CD4-positive, alpha-beta T cell treated with Interferon gamma for 1 hour (primary cell): ENCODE measurements at regions not wholly inside any gene's neighbourhood (a gene's known extent, or its start where the extent isn't known, plus 50 kb on each side); places are given as distances from the start of the nearest gene placed in this dataset.
"Not testable (repeated sequence)": the region's sequence is repeated elsewhere in the genome, so short reads cannot be mapped to it uniquely, and the experiment has no call there.

Experiments used
- DNase-seq: peaks from one replicate; pipeline ENCODE4 v3.0.0-alpha.2; 2020

DNA sequence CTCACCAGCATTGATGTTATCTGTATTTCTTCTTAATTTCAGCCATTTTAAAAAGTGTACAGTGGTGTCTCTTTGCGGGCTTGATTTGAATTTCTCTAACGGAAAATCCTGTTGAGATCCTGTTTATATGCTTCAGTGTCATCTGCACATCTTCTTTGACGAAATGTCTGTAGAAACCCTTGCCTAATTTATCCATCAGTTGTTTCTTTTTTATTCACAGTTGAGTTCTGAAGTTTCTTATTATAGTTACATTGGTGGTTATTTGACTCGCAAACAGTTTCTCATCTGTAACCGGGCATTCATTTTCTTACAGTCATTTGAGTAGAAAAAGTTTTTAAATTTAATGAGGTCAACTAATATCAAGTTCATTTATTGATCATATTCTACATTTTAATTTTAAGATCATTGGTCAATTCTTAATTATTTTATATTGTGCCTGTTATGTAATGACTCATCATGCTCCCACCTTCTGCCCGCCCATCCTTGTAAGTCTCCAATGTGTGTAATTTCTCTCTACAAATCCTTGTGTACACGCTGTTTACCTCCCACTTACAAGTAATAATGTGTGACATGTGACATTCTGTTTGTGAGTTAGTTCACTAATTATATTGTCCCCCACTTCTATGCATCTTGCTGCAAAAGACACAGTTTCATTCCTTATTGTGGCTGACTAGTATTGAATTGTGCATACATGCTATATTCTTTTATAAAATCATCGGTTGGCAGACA is 1242.8 kb downstream of the TMEM121 start:
- not testable (repeated sequence) for DNase-seq

DNA sequence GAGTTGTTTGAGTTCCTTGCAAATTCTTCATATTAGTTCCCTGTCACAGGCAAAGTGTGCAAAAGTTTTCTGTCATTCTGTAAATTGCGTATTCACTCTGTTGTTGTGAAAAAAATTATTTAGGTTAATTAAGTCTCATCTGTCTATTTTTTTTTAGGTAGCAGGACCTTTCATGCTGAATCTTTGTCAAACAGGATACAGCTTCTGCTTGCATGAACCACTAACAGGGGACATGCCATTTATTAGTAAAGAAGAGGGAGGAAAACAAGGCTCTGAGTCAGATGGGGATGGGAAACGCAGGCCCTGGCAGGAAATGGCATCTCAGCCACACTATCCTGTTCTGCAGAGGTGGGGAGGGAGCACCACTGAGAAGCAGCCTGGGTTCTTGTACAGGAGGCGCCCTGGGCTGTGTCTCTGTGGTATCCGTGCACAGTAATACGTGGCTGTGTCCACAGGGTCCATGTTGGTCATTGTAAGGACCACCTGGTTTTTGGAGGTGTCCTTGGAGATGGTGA is 1243.8 kb downstream of the TMEM121 start:
- not testable (repeated sequence) for DNase-seq

- DNase-seq, result peak; percentile 40
These were observed 1248.6 kb downstream of the TMEM121 start for GRCh38 chr14:106774889-106775480.

DNA sequence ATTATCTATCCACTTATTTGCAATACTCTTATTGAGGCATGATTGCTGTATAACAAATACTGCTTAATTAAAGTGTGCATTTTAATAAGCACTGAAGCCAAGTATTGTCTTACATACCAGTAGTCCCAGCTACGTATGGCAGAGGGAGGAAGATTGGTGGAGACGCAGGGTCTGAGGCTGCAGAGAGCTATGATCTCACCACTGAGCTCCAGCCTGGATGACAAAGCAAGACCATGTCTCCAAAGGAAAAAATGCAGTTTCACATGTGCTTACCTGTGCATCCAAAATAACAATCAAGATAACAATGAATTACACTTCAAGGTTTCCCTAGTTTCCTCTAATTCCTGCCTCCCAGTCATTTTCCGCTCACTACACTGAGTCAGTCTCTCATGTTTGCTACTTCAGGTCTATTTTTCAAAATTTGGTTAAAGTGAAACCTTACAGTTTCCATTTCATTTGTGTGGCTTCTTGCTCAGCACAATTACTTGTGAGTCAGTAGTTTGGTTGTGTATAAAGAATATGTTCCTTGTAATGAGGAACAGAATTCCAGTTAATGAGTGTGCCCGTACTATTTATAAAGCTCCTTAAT is 1250.1 kb downstream of the TMEM121 start:
- DNase-seq, result no peak

DNA sequence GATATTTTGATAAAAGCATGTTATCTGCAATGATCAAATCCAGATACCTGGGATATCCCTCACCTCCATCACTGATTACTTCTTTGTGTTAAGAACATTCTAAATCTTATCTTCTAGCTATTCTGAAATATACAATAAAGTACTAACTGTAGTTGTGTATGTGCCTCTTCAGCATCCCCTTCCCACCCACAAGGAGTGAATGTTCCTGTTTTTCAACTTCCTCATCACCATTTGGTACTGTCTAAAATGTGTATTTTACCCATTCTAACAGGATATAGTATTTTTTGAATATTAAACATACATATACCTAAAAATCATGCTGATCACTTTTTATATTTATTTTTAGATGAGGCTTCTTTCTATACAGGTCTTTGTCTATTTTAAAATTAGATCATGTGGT is 1252.6 kb downstream of the TMEM121 start:
- no peak for DNase-seq

DNA sequence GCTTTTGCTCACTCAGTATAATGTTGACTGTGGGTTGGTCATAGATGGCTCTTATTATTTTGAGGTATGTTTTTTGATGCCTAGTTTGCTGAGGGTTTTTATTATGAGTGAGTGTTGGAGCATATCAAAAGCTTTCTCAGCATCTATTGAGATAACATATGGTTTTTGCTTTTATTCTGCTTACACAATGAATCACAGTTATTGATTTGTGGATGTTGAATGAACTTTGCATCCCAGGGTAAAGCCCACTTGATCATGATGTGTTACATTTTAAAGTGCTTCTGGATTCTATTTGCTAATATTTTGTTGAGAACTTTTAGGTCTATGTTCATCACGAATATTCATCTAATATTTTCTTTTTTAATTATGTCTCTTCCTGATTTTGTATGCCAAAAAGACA is 1260.3 kb downstream of the TMEM121 start:
- DNase-seq, result no peak

DNA sequence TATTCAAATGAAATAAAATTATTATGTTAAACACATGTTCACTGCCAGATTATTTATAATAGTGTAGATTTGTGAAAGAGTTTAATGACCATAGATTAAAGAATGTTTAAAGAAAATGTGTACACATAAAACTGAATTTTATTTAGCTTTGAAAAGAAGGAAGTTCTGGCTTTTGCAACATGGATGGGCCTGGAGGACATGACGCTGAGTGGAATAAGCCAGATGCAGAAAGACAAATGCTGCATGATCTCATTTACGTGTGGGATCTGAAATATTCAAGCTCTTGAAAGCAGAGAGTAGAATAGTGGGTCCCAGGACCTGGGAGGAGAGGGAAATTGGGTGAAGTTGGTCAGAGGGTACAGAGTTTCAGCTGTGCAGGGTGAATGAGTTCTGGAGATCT is 1261.2 kb downstream of the TMEM121 start:
- DNase-seq, result no peak

DNA sequence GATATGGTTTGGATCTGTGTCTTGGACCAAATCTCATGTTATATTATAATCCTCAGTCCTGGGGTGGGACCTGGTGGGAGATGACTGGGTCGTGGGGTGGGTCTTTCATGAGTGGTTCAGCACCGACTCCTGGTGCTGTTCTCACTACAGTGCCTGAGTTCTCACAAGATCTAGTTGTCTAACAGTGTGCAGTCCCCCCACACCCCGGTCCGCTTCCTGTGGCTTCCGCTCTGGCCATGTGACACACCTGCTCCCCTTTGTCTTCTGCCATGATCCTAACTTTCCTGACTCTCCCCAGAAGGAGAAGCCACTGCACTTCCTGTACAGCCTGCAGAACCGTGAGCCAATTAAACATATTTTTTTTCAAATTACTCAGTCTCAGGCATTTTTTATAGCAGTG is 1262.2 kb downstream of the TMEM121 start:
- no peak for DNase-seq

DNA sequence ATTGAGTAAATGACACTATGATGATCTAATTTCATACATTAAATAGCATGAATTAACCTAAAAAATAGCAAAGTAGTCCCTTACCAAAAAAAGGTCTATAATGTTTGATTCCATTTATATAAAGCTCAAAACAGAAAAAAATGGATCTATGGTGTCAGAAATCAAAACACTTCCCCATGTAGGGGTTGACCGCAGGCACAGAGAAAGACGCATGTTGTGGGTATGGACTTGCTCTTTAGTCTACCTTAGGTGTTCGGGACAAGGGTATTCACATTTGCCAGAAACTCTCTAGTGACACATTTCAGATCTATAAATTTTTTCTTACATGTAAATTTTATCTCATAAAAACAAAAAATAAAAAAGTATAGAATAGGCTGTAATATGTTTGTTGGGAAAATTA is 1262.9 kb downstream of the TMEM121 start:
- no peak for DNase-seq

GRCh38 chr14:106790189-106791036 is 1264.0 kb downstream of the TMEM121 start:
- peak; percentile 73 for DNase-seq

GRCh38 chr14:106792543-106792942 is 1266.2 kb downstream of the TMEM121 start:
- DNase-seq, result no peak

DNA sequence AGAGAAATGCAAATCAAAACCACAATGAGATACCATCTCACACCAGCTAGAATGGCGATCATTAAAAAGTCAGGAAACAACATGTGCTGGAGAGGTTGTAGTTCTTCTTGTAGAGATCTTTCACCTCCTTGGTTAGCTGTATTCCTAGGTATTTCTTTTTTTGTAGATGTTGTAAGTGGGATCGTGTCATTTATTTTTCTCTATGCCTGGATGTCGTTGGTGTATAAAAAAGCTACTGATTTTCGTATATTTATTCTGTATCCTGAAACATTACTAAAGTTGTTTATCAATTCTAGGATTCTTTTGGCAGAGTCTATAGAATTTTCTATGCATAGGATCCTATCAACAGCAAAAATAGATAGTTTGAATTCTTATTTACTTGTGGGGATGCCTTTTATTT is 1271.8 kb downstream of the TMEM121 start:
- not testable (repeated sequence) for DNase-seq

DNA sequence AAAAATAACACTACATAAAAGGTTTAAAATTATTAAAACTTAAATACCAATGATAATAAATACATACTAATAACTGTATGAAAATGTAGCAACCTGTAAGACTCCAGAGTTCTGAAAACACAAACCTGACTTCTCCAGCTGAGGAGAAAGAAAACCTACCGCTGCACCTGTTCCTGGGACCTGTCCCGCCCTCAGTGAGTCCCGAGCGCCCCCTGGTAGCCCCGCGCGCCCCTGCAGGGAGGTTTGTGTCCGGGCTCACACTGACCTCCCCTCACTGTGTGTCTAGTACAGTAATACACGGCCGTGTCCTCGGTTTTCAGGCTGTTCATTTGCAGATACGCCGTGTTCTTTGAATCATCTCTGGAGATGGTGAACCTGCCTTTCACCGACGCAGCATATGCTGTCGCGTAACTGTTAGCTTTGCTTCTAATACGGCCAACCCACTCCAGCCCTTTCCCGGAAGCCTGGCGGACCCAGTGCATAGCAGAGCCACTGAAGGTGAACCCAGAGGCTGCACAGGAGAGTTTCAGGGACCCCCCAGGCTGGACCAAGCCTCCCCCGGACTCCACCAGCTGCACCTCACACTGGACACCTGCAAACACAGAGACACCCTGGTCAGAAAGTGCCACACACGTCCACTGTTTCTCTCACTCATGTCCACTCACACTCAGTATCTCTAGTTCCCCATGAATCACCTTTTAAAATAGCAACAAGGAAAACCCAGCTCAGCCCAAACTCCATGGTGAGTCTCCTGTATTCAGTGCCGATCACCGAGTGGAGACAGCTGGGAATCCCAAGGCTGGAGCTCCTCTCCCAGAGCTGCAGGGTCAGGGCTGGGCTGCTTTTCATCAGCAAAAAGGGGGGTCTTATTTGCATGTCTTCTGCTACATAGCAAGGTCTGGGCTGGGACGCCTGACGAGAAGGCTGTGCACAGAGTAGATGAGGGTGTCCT is 1276.3 kb downstream of the TMEM121 start:
- DNase-seq, result no peak

- DNase-seq, result no peak
These were observed 1277.0 kb downstream of the TMEM121 start for GRCh38 chr14:106803379-106803778.

DNA sequence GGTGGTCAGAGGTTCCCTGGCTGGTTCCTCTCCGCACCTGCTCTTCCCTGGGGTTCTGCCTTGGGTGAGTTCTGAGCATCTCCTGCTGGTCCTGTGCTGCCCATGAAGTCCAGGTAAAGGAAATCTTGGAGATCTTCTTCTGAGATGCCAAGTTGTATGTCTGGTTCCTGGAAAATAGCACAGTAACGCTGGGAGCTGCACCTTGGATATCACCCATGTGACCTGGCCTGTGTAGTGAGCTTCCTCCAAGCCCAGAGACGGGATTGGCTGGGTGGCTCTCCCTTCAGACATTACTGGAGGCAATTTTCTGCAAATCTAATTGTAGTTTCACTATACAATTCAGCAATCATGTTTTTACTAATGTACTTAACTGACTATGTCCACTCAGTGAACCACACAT is 1281.1 kb downstream of the TMEM121 start:
- no peak for DNase-seq

GRCh38 chr14:106808458-106808857 is 1282.1 kb downstream of the TMEM121 start:
- DNase-seq, result no peak

GRCh38 chr14:106808907-106809306 is 1282.5 kb downstream of the TMEM121 start:
- no peak for DNase-seq

GRCh38 chr14:106809615-106810014 is 1283.2 kb downstream of the TMEM121 start:
- DNase-seq, result no peak

- DNase-seq, result not testable (repeated sequence)
These were observed 1283.8 kb downstream of the TMEM121 start for GRCh38 chr14:106810168-106810567.

- no peak for DNase-seq
These were observed 1284.8 kb downstream of the TMEM121 start for GRCh38 chr14:106811162-106811561.

DNA sequence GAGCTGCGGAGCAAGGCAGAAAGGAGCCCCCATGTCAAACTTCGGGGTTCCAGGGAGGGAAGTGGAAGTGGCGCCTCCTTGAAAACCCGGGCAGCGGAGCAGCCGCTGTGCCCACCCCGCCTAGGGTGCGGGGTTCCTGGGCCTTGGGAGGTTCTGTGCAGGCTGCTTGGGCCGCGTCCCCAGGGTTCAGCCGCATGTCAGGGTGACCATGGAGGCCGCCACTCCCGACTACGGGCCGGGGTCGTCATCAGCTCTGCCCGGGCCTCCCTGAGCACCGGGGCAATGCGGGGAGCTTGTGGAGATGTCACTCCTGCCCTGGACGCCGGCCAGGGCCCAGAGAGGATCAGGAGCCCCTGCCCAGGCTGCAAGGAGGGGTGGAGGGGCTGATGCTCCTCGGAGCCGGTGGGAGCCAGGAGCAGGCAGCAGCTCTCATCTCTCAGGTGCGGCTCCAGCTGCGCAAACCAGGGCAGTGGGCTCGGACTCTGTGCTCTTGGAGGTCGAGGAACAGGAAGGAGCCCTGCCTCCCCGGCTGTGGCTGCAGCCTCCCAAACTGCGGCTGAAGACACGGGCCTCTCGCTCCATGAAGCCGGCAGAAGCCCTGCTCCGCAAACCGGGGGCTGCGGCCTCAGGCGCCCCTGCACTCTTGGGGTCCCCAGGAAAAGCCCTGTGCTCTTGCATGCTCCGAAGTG is 1286.5 kb downstream of the TMEM121 start:
- no peak for DNase-seq

GRCh38 chr14:106813477-106813823 is 1287.1 kb downstream of the TMEM121 start:
- no peak for DNase-seq
